ENCODE measurements at regions not wholly inside any gene's neighbourhood (a gene's known extent, or its start where the extent isn't known, plus 50 kb on each side); places are given as distances from the start of the nearest gene placed in this dataset.

GRCh38 chr10:57715233-57715632 lies 552.5 kb downstream of the IPMK start:
- Histone ChIP-seq H3K4me3 (replicated peaks in 1 of 3; ENCODE audit: insufficient read depth in 1 of 3, low read depth in 2 of 3, low read length in 3 of 3) (no peak overlapping the region), H3K27ac (ENCODE audit: extremely low read length, insufficient read depth, low read length) (no peak overlapping the region), H3K4me2 (ENCODE audit: low read depth, low read length) (no peak overlapping the region), H3K9me3 (ENCODE audit: low read length) (no peaks in the 10 kb centered on the region), H3K36me3 (replicated peaks in 1 of 2; ENCODE audit: control insufficient read depth in 1 of 2, insufficient read depth in 2 of 2, low read length in 2 of 2) (no peaks in the 10 kb centered on the region), H3K4me1 (ENCODE audit: insufficient read depth, low read length) (no peaks in the 10 kb centered on the region), H3K79me2 (ENCODE audit: insufficient read depth, low read length) (no peaks in the 10 kb centered on the region), H4K20me1 (ENCODE audit: insufficient read depth, low read length) (no peaks in the 10 kb centered on the region), H3K9ac (ENCODE audit: insufficient read depth, low read depth, low read length) (no peak overlapping the region), H3K27me3 (ENCODE audit: control insufficient read depth in 1 of 2, insufficient read depth in 2 of 2, low read length in 2 of 2) (no peaks in the 10 kb centered on the region), H2AFZ (ENCODE audit: low read length) (no peak overlapping the region)
- FAIRE-seq (no peak), DNase-seq (ENCODE audit: low spot score) (no peak), ATAC-seq (no peak)
- in situ Hi-C loops (cut with HindIII; ENCODE audit: extremely low pct_ligation_motif_present, low pct_unique_long_range_greater_than_20kb) = no loop called here
- TF ChIP-seq THAP11 (CRISPR knock-in tag; IDR thresholded peaks at IDR 0.05) (no peak), RXRA (CRISPR knock-in tag; IDR thresholded peaks at IDR 0.05) (no peak), SNAI1 (CRISPR knock-in tag; IDR thresholded peaks at IDR 0.05; ENCODE audit: borderline replicate concordance) (no peak), TOPORS (CRISPR knock-in tag; IDR thresholded peaks at IDR 0.05) (no peak), PCBP2 (optimal IDR thresholded peaks at IDR 0.05; ENCODE audit: low read depth, low read length, poor library complexity, severe bottlenecking) (no peak), ZNF335 (CRISPR knock-in tag; IDR thresholded peaks at IDR 0.05) (no peak), MNT (IDR thresholded peaks at IDR 0.05) (no peak), ZFY (CRISPR knock-in tag; IDR thresholded peaks at IDR 0.05) (no peak)
- TF ChIP-seq, protein P1, sequence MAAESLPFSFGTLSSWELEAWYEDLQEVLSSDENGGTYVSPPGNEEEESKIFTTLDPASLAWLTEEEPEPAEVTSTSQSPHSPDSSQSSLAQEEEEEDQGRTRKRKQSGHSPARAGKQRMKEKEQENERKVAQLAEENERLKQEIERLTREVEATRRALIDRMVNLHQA (CRISPR knock-in tag; IDR thresholded peaks at IDR 0.05) = no peak
- TF ChIP-seq, protein P2, sequence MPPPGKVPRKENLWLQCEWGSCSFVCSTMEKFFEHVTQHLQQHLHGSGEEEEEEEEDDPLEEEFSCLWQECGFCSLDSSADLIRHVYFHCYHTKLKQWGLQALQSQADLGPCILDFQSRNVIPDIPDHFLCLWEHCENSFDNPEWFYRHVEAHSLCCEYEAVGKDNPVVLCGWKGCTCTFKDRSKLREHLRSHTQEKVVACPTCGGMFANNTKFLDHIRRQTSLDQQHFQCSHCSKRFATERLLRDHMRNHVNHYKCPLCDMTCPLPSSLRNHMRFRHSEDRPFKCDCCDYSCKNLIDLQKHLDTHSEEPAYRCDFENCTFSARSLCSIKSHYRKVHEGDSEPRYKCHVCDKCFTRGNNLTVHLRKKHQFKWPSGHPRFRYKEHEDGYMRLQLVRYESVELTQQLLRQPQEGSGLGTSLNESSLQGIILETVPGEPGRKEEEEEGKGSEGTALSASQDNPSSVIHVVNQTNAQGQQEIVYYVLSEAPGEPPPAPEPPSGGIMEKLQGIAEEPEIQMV (CRISPR knock-in tag; IDR thresholded peaks at IDR 0.05; ENCODE audit: low read depth) = no peak
- WGBS (ENCODE audit: low lambda C conversion rate) = 22% methylated on average over 2 of the region's 2 CpGs
- POLR2A ChIA-PET = no interaction called here
- intact Hi-C loops (cut with micrococcal nuclease; ENCODE audit: unreplicated experiment) = no loop called here
- CTCF ChIA-PET (ENCODE audit: low intra/inter-chr PET ratio, low total read pairs) = no interaction called here
- BruUV-seq (replicated peaks) = no TSS peak

Data from HepG2 (cell line).